GM19324 (cell line): ENCODE measurements at regions not wholly inside any gene's neighbourhood (a gene's known extent, or its start where the extent isn't known, plus 50 kb on each side); places are given as distances from the start of the nearest gene placed in this dataset.
"Not testable (repeated sequence)": the region's sequence is repeated elsewhere in the genome, so short reads cannot be mapped to it uniquely, and the experiment has no call there.

Experiments
- ATAC-seq: cut with Tn5 transposase; IDR thresholded peaks from one replicate; pipeline ENCODE4 v1.9.1; 2021; ENCODE audit warnings: mild to moderate bottlenecking, moderate library complexity; ENCODE audit not compliant: unreplicated experiment, low FRiP score

DNA sequence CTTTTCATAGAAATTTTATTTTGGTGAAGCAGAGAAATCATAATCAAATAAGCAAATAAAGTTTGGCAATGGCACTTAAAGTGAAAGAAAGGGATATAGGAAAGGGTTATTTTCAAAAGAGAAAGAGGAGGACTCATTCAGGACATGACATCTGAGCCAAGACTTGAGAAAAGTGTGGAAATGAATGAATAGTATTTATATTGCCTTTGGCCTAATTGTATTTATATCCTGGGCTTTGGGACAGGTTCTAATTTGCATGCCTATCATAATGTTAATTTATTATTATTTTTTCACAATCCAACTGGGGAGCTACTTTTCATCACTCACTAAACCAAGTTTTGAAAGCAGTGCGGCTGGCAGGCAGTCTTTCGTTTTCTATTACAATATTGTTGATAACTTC, 376.8 kb downstream of the HGF start:
- no peak for ATAC-seq

DNA sequence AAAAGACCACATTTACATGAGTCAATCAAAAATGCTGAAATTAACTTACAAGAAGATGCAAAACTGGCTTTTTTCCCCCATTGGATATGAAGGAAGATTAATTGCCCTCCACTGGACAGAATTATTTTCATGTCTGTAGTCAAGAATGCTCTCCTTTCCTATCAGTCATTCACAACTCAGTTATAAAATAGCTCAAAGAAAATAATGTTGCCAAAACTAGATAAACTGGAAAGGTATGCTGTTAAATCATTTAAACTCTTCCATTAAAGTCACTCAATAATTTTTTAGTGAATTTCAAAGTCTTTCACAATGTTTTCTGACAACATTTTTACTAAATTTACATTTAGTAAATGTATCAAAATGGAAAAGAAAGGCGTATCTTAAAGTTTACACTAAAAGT, 384.5 kb downstream of the HGF start:
- no peak for ATAC-seq

DNA sequence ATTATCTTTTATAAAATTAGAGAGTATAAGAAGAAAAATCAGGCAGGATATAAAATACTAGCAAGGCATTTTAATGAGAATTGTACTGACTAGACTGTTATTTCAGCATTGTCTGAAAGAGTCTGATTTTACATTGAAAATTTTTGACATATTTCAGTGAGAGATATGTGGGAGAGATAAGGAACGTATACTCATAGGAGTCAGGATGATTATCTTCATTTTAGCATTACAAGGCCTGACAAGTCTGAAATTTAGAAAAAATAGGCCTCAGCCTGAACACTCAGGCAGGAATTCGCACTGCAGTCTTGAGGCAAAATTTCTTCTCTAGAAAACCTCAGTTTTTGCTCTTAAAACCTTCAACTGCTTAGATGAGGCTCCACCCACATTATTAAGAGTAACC, 386.0 kb downstream of the HGF start:
- ATAC-seq: no peak

DNA sequence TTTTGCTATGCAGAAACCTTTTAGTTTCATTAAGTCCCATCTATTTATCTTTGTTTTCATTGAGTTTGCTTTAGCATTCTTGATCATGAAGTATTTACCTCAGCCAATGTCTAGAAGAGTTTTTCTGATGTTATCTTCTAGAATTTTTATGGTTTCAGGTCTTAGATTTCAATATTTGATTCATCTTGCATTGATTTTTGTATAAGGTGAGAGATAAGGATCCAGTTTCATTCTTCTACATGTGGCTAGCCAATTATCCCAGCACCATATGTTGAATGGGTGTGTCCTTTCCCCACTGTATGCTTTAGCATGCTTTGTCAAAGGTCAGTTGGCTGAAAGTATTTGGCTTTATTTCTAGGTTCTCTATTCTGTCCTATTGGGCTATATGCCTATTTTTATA, 395.2 kb downstream of the HGF start:
- ATAC-seq: not testable (repeated sequence)

DNA sequence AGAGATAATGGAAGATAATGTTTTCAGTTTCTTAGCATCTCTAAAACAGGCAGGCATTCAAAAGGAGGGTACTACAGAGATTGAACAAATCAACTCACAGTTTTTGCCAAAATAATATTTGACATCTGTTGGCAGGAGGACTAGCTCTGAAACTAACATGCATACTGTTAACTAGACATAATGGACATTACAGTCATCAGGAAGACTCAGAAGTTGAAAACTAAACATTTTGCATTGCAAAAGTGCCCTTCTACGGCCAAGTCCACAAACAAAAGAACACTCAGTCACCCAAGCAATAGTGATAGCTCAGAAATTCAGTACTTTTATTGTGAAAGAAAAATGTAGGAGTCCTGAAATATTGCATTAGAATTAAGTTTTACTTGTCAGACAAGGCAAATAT, 399.0 kb downstream of the HGF start:
- ATAC-seq: no peak

DNA sequence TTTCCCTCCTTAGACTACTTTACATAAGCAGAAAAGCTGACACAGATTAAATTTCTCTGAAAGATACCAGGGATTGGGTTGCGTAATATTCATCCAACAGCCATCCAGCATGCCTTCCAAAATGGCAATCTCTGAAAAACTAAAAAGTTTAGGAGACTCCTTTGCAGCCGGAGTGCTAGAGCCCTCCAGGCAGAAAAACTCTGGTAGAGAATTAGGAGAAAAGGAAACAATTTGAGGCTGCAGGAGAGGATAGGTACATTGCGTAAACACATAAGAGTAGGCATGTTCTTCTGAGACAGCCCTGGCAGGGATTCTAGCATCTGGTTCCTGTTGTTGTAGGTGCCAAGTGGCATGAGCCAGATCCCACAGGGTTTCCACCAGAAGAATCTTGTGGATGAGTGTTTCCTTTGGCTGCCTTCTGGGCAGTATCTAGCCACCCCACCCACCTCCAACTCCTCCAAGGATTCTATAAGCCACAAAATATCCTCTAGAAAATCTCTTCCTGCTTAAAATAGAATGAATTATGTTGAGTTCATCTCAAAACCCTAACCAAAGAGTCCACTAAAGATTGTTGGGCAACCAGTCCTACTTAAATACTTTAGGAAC, 402.4 kb downstream of the HGF start:
- ATAC-seq: no peak

DNA sequence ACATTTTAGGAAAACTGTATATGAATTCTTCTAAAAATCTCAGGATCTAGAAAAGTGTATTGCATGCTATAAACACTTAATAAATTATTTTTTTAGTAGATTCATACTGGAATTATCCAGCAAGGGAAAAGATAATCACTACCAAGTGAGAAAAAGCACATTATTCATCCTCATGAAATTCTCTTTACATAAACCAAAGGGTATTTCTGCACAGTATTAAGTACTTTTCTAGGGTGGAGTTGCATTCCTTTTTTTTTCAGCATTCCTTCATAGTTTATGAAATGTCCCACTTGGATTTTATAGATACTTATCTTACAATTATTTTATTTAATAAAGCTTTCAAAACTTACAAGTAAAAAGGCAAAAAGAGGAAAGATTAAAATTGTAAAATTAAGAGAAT, 403.3 kb downstream of the HGF start:
- ATAC-seq: no peak

DNA sequence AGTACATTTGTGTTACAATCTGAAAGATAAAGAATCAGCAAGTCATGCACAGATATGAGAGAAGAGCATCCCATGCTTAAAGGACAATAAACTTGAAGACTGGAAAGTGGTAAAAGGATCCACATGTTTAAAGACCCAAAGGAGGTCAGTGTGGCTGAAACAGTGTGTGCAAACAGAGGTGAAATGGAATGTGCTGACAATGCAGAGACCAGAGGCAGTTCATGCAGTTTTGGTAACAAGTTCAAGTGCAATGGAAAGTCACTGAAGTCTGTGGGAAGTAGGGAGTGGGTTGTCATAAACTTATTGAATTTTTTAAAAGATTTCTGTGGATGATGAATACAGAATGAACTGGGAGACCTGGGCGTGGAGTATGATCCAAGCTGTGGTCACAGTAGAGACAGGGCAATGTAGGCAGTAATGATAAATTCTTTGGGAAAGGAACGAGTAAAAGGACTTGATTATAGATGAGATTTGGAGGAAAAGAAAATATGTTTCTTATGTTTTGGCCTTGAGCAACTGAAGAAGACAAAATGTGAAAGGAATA, 408.0 kb downstream of the HGF start:
- no peak for ATAC-seq

DNA sequence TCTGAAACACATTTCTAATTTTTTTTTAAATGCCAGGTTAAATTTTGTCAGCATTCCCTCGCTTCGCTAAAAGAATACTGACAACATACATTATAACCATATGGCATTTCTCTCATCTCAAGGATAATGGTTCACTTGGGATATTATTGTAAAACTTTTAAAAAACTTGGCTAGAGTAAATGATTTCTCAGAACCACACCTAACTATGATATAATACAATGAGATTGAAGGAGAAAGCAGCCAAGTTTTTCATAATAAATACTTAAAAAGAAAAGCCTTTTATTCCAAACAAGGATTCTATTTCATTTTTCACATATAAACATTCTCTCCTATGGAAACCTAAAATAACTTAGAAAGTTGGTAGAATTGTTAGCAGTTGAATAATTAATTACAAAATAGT, 413.9 kb downstream of the HGF start:
- no peak for ATAC-seq

DNA sequence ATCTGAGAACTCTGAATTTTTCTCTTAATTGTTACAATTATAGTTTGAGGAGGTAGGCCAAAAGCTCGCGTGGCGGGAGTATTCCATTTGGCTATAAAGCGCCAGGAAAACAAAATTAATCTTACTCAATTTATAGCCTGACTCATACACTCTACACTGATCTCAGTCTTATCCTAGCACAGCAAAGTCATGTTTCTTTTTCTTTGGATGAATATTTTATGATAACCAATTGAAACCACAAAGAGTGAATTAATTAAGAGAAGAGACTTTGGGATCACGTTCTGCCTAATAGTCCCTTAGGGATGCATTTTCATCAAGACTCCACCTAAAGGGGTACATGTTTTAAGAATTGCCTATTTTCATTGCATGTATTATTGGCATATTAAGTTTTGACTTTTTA, 420.8 kb downstream of the HGF start:
- no peak for ATAC-seq

DNA sequence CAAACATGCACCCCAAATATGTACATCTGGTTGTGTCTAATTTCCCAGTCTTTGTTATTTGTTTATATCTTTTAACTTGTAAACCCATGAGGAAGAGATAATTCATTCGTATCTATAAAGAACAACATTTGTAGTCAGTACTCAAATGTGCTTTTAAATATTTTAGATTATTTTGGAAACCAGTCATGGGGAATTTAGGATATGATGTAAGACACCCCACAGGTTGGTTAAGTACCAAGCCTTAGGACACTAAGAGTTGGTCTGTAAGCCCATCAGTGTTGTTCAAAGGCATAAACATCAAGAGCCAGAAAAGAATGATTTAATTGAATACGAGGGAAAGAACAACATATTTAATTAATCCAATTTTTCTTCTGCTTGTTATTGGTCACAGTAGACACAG, 421.1 kb upstream of the SEMA3C start:
- no peak for ATAC-seq

DNA sequence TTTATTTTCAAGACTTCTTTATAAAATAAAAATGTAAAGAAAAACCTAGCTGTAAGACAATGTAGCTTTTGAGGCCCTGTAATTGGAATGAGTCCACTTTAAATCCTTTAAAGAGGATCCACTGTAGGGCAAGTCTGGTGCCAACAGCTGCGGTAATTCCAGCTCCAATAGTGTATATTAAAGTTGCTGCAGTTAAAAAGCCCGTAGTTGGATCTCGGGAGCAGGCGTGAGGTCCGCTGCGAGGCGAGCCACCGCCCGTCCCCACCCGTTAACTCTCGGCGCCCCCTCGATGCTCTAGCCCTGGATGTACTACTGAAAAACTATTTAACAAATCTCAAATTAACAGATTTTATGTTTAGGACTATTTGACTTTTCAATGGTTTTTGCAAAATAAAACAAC, 414.7 kb upstream of the SEMA3C start:
- ATAC-seq: no peak

DNA sequence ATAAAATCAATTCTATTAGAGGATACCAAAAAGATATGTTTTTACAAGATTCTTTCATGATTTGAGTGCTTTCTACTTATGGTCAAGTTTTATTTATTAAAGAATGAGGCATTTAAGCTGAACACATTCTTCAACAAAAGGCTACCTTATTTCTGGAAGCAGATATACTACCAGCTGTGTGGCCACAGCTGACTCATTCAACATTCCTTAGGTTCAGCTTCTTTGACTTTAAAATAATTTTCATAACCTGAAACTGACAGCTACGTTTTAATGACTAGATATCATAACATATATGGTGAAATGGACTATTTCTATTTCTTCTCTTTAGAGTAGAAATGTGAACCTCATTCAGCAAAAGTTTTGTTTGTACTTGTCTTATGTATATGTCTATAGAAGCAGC, 414.2 kb upstream of the SEMA3C start:
- no peak for ATAC-seq

DNA sequence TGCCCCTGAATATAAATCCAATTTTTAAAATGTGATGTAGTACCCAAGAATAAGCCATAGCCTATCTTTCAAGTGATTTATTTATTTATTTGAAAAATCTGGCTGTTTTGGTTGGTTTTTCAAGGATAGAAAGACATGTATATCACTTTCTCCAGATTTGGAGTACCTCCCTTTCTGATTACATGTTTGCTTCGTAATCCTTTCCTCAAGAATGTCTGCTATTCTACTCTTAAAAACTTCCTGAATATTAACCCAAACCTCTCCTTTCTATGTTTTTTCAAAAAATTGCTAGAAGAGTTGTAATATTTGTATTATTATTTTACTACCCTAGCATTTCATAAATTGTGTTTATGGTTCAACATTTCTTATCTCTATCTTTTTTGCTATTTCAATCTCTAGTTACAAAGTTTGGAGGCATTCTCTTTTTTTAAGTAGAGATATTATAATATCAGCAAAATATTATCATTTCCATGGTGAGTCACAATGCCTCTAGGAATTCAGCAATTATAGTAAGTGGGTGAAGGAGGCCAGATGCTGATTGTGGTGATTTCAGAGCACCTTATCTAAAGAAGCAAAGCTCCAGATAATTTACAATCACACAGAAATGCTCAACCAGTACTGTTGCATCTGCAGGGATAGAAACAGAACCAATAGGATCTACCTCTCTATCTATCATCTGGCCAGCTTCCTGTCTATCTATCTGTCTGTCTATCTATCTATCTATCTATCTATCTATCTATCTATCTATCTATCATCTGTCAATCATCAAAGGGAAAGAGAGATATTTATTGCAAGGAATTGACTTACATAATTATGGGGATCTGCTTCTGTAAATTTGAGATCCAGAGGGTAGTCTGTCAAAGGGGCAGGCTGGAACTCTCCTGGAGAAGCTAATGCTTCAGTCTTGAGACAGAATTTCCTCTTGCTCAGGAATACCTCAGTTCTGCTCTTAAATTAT, 412.5 kb upstream of the SEMA3C start:
- no peak for ATAC-seq

DNA sequence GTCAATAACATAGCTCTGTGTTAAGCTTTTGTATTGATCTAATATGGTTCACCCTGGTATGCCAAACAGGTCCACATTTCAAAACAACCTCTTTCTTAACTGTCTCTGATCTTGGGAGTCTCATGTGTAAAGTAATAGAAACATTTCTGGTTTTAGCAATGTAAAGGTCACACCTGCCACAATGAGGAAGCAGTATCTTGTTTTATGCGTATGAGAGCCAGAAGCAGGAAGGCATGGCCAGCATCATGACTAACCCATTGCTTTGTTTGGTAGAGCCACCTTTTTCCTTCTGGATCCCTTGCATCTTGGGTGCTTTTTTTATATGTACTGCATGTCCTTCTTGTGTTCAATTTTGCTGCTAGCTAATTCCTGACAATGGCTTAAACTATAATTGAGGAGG, 411.3 kb upstream of the SEMA3C start:
- no peak for ATAC-seq

DNA sequence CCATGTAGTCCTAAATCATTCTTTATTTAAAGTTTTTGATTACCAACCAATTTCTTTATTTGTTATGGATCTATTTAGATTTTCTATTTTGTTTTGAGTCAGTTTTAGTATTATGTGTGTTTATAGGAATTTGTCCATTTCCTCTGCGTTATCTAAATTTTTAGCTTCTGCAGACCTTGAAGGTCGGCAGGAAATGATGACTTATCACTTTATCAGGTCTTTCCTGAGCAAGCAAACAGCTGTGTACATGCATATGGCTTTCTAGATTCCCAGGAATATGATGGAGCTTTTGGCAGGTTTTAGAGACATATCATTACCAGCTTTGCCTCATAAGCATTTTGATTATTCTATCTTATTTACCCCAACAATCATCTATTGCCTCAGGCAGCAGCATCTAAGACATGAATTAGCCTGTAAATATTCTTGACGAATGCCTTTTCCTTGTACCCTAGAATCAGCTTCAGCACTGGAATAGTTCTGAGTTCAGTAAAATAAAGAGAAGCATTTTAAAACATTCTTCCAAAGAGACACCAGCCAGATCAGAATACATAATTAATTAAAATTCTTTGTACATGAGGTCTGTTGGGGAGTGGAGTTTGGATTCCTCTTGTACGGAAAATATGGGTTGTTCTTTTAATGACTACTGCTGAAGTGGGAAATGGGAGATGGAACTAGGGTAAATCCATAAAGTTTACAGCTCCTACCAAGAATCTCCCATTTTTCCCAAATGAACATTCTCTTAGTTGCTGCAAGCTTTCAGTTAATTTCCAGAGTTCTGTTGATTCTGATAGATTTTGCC, 408.8 kb upstream of the SEMA3C start:
- no peak for ATAC-seq

DNA sequence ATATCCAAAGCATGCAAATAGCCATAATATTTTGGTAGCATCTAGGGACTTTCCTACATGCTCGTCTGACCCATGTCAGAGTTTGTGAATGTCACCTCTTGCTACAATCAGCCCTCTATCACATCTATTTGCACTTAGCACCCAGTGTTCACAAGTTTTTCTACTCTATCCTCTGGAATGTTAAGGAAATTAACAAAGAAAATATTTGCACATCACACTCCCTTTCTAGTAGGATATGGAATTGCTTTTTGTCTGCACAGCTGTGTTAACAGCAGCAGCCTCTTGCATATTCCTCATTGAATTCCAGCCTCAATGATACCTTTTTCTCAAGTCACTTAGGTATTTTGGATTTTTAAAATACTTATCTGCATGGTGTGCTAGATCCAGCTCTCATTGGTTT, 403.1 kb upstream of the SEMA3C start:
- no peak for ATAC-seq

DNA sequence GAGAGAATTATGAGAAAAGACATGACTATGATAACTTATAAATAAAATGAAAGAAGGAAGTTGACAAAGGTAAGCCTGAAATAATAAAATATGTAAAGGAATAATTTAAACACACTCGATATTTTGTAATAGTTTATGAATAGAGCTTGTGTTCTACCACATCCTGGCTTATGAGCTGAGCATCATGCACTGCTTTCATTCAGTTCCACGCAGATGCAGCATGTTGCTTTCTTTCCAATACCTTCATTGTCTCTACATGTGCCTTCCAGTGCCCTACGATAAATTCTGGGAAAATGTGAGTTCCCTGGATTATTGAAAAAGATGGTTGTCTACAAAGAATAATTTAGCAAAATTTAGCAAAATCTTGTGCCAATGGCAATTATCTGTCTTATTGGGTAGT, 398.9 kb upstream of the SEMA3C start:
- no peak for ATAC-seq

DNA sequence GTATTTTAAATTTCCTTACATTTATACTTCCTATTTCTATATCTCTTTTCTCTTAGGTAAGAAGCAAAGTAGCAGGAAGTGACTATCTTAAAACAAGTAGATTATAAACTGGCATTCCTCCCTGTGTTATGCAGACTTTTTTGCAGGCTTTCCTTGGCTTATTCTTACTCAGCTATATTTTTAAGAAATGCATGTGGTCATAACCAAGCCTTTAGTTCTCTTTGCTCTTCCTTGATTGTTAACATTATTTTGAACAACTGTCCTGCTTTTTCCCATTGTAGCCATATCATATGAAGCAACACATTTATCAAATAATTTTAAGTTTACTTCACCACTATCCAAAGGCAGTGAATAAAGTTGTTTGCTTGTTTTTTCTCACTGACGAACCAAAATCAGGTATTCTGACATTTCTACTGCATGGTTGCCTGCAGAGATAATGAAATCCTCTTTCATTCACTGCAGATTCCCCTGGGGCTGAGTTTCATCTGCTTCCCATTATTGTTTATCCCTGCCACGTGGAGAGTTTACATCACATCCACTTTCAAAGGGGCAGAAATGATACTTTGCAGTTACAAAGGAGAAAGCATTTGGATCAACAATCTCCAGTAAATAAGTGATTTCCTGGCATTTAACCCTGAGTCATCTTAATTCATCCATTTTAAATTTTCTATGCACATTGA, 389.9 kb upstream of the SEMA3C start:
- ATAC-seq: no peak

DNA sequence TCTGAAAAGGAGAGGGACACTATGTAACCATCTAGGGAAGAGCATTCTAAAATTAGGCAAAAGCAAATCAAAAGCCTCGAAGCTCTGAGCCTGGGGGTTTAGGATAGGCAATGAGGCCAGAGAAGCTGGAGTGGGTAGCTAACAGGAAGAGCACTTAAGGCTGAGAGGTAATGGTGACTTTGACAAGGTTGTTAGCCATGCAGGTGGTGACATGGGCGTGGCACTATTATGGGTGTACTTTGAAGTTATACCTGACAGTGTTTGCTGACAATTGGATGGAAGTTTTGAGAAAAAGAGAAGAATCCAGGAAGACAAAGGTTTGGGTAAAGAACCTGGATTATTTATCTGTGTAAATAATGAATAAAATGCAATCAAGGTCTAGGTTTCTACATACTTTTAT, 383.0 kb upstream of the SEMA3C start:
- no peak for ATAC-seq

DNA sequence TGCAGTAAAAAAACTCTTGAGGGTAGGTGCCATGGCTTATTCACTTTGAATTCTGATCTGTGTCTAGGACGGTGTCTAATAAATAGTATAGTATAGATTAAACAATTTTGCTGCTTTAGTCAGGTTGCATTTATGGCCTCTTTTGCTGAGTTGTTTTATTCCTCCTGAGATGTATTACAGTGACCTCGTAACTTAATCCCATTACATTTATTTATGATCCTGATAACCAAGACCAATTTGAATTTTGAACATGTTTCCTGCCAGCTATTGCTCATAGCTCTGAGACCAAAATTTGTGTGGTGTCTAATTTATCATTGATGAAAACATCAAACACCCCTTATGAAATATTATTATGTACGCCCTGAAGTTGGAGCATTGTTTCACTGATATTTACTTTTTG, 381.9 kb upstream of the SEMA3C start:
- ATAC-seq: no peak
